GM23338 (cell line): ENCODE measurements at regions not wholly inside any gene's neighbourhood (a gene's known extent, or its start where the extent isn't known, plus 50 kb on each side); places are given as distances from the start of the nearest gene placed in this dataset.

Source experiments
- ATAC-seq: fragments of 200-7000 bp; cut with Tn5 transposase; 3 replicates; pipeline ENCODE4 v1.9.1; 2020
- DNase-seq: peaks from one replicate; pipeline ENCODE4 v3.0.0-alpha.2; 2015; ENCODE audit warnings: low spot score
- H2AFZ ChIP-seq: fragments of 200-600 bp; sonication (generic); 2 replicates; pipeline ENCODE4 v1.8.0; 2016; ENCODE audit warnings: antibody characterized with exemption, mild to moderate bottlenecking, moderate library complexity
- H3F3A ChIP-seq: fragments of 200-600 bp; sonication (generic); replicated peaks from 2 replicates; pipeline ENCODE4 v1.8.0; 2017; ENCODE audit warnings: antibody characterized with exemption, mixed run types, low read depth
- H3K27ac ChIP-seq: fragments of 200-600 bp; sonication (generic); 2 replicates; pipeline ENCODE4 v1.6.1; 2016; ENCODE audit warnings: low read depth
- H3K27me3 ChIP-seq: fragments of 200-600 bp; sonication (generic); 2 replicates; pipeline ENCODE4 v1.8.0; 2016; ENCODE audit warnings: mild to moderate bottlenecking, mixed run types, moderate library complexity; ENCODE audit not compliant: insufficient read depth
- H3K36me3 ChIP-seq: fragments of 200-600 bp; sonication (generic); 2 replicates; pipeline ENCODE4 v1.8.0; 2016; ENCODE audit warnings: mild to moderate bottlenecking; ENCODE audit not compliant: insufficient read depth
- H3K4me1 ChIP-seq: fragments of 200-600 bp; sonication (generic); 2 replicates; pipeline ENCODE4 v1.8.0; 2016; ENCODE audit warnings: mild to moderate bottlenecking, moderate library complexity; ENCODE audit not compliant: insufficient read depth
- H3K4me2 ChIP-seq: fragments of 200-600 bp; sonication (generic); 2 replicates; pipeline ENCODE4 v1.7.1; 2017; ENCODE audit warnings: mixed run types
- H3K4me3 ChIP-seq: fragments of 200-600 bp; sonication (generic); 2 replicates; pipeline ENCODE4 v1.6.1; 2016; ENCODE audit warnings: mixed run types
- H3K79me2 ChIP-seq: fragments of 200-600 bp; sonication (generic); replicated peaks from 2 replicates; pipeline ENCODE4 v1.8.0; 2017; ENCODE audit warnings: mild to moderate bottlenecking; ENCODE audit not compliant: insufficient read depth
- H3K9me2 ChIP-seq: fragments of 200-600 bp; sonication (generic); 2 replicates; pipeline ENCODE4 v1.8.0; 2017; ENCODE audit not compliant: insufficient read depth
- H4K20me1 ChIP-seq: fragments of 200-600 bp; sonication (generic); replicated peaks from 2 replicates; pipeline ENCODE4 v1.8.0; 2017; ENCODE audit warnings: mild to moderate bottlenecking; ENCODE audit not compliant: insufficient read depth
- H3K27ac Mint-ChIP-seq: 2 replicates; pipeline ENCODE4 v1.8.0; 2020; ENCODE audit warnings: inconsistent platforms, mild to moderate bottlenecking, moderate library complexity, mixed read lengths
- H3K27me3 Mint-ChIP-seq: 3 replicates; pipeline ENCODE4 v1.8.0; 2022; ENCODE audit warnings: low read depth, mild to moderate bottlenecking, moderate library complexity, mixed read lengths, inconsistent platforms; ENCODE audit not compliant: insufficient read depth, poor library complexity
- H3K36me3 Mint-ChIP-seq: 3 replicates; pipeline ENCODE4 v1.8.0; 2021; ENCODE audit warnings: low read depth, mild to moderate bottlenecking, inconsistent platforms, moderate library complexity, mixed read lengths
- H3K4me1 Mint-ChIP-seq: 3 replicates; pipeline ENCODE4 v1.8.0; 2020; ENCODE audit warnings: mild to moderate bottlenecking, inconsistent platforms, mixed read lengths
- H3K4me3 Mint-ChIP-seq: 3 replicates; pipeline ENCODE4 v1.8.0; 2021; ENCODE audit warnings: moderate library complexity, mild to moderate bottlenecking, inconsistent platforms, mixed read lengths
- H3K9me3 Mint-ChIP-seq: 3 replicates; pipeline ENCODE4 v1.8.0; 2020; ENCODE audit warnings: moderate library complexity, mild to moderate bottlenecking, inconsistent platforms, mixed read lengths
- CREB1 ChIP-seq: fragments of 250-450 bp; sonication (Bioruptor Pico); IDR thresholded peaks from 2 replicates; pipeline ENCODE4 v1.5.0; 2020; ENCODE audit warnings: low read depth, mild to moderate bottlenecking, moderate library complexity
- ETS1 ChIP-seq: IDR thresholded peaks from 2 replicates; pipeline ENCODE4 v1.6.1; 2016; ENCODE audit warnings: antibody characterized with exemption
- EZH2 ChIP-seq: fragments of 200-600 bp; sonication (generic); IDR thresholded peaks from one replicate; pipeline ENCODE4 v1.8.0; 2017; ENCODE audit warnings: antibody characterized with exemption, mild to moderate bottlenecking, low read depth; ENCODE audit not compliant: unreplicated experiment
- EZH2phosphoT487 ChIP-seq: fragments of 200-600 bp; sonication (generic); IDR thresholded peaks from one replicate; pipeline ENCODE4 v1.8.1; 2018; ENCODE audit warnings: antibody characterized with exemption; ENCODE audit not compliant: unreplicated experiment
- JUNB ChIP-seq: IDR thresholded peaks from one replicate; pipeline ENCODE4 v1.6.1; 2016; ENCODE audit warnings: antibody characterized with exemption; ENCODE audit not compliant: unreplicated experiment
- NANOG ChIP-seq: IDR thresholded peaks from 2 replicates; pipeline ENCODE4 v1.6.1; 2016; ENCODE audit warnings: antibody characterized with exemption, borderline replicate concordance
- POLR2AphosphoS5 ChIP-seq: IDR thresholded peaks from 2 replicates; pipeline ENCODE4 v1.6.1; 2016; ENCODE audit warnings: antibody characterized with exemption, low read depth
- STAT1 ChIP-seq: IDR thresholded peaks from one replicate; pipeline ENCODE4 v1.6.1; 2016; ENCODE audit warnings: antibody characterized with exemption; ENCODE audit not compliant: unreplicated experiment
- ZNF114 ChIP-seq: fragments of 250-450 bp; sonication (Bioruptor Pico); IDR thresholded peaks from 2 replicates; pipeline ENCODE4 v1.5.0; 2020; ENCODE audit warnings: mild to moderate bottlenecking, moderate library complexity
- ZNF331 ChIP-seq: fragments of 250-450 bp; sonication (Bioruptor Pico); IDR thresholded peaks from 2 replicates; pipeline ENCODE4 v1.5.0; 2020; ENCODE audit warnings: low read depth, mild to moderate bottlenecking, moderate library complexity
- TF ChIP-seq, protein P1 (sequence below): fragments of 250-450 bp; sonication (Bioruptor Pico); IDR thresholded peaks from 2 replicates; pipeline ENCODE4 v1.5.0; 2020; ENCODE audit warnings: mild to moderate bottlenecking, moderate library complexity
- TF ChIP-seq, protein P2 (sequence below), 2 experiments: fragments of 200-600 bp in 1 of 2; sonication (generic) in 1 of 2; conservative IDR thresholded peaks; 2 replicates each; pipeline versions ENCODE4 v1.5.1 to v1.6.1; 2016 to 2017; ENCODE audit warnings: antibody characterized with exemption in 2 of 2, low read depth in 2 of 2, mild to moderate bottlenecking in 2 of 2, moderate library complexity in 1 of 2
- TF ChIP-seq, protein P3 (sequence below): IDR thresholded peaks from one replicate; pipeline ENCODE4 v1.6.1; 2018; ENCODE audit warnings: antibody characterized with exemption; ENCODE audit not compliant: unreplicated experiment

DNA sequence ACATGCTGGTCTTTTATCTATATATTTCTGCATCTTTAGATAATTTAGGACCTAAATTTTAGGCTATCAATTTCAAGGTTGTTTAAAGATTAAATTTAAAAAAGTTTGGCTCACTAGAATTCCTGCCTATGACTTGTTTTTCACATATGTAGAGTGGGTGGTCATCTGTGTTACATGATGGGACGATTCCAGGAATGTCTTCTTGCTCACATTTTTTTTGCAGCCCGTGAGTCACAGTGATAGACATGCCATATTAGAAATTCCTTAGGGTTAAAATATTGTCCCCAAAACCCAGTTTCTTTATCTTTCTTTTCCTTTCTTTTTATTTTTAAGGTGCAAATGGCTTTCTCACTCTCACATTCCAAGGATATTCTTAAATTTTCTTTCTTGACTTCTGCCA lies 652.0 kb downstream of the PLCL1 start (continued):
- TF ChIP-seq ZNF331 (CRISPR knock-in tag), result no peak

DNA sequence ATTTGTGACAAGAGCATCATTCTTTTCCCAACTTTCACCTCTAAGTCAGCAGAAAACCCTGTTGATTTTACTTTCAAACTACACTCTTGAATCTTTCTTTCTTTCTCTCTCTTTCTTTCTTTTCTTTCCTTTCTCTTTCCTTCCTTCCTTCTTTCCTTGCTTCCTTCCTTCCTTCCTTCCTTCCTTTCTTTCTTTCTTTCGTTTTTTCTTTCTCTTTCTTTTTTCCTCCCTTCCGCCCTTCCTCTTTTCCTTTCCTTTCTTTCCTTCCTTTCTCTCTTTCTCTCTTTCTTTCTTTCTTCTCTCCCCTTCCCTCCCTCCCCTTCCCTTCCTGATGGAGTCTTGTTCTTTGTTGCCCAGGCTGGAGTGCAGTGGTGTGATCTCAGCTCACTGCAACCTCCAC lies 649.5 kb downstream of the PLCL1 start:
- Mint-ChIP-seq H3K27ac (no peak overlapping the region), H3K36me3 (no peaks in the 10 kb centered on the region), H3K4me3 (no peak overlapping the region), H3K27me3 (peaks cover 2% of the 10 kb centered on the region), H3K9me3 (no peaks in the 10 kb centered on the region; the same call in 2 of the 3 replicates), H3K4me1 (no peaks in the 10 kb centered on the region)
- Histone ChIP-seq H3K27ac (no peak overlapping the region), H3K79me2 (no peaks in the 10 kb centered on the region), H2AFZ (no peak overlapping the region), H3K4me1 (no peaks in the 10 kb centered on the region), H3K36me3 (no peaks in the 10 kb centered on the region), H3K4me2 (no peak overlapping the region), H4K20me1 (no peaks in the 10 kb centered on the region), H3F3A (no peaks in the 10 kb centered on the region), H3K9me2 (0 out of 2 replicates have a peak, but pooled peaks cover 6% of the 10 kb centered on the region), H3K27me3 (no peaks in the 10 kb centered on the region), H3K4me3 (no peak overlapping the region)
- TF ChIP-seq POLR2AphosphoS5, result no peak
- TF ChIP-seq, protein P1, sequence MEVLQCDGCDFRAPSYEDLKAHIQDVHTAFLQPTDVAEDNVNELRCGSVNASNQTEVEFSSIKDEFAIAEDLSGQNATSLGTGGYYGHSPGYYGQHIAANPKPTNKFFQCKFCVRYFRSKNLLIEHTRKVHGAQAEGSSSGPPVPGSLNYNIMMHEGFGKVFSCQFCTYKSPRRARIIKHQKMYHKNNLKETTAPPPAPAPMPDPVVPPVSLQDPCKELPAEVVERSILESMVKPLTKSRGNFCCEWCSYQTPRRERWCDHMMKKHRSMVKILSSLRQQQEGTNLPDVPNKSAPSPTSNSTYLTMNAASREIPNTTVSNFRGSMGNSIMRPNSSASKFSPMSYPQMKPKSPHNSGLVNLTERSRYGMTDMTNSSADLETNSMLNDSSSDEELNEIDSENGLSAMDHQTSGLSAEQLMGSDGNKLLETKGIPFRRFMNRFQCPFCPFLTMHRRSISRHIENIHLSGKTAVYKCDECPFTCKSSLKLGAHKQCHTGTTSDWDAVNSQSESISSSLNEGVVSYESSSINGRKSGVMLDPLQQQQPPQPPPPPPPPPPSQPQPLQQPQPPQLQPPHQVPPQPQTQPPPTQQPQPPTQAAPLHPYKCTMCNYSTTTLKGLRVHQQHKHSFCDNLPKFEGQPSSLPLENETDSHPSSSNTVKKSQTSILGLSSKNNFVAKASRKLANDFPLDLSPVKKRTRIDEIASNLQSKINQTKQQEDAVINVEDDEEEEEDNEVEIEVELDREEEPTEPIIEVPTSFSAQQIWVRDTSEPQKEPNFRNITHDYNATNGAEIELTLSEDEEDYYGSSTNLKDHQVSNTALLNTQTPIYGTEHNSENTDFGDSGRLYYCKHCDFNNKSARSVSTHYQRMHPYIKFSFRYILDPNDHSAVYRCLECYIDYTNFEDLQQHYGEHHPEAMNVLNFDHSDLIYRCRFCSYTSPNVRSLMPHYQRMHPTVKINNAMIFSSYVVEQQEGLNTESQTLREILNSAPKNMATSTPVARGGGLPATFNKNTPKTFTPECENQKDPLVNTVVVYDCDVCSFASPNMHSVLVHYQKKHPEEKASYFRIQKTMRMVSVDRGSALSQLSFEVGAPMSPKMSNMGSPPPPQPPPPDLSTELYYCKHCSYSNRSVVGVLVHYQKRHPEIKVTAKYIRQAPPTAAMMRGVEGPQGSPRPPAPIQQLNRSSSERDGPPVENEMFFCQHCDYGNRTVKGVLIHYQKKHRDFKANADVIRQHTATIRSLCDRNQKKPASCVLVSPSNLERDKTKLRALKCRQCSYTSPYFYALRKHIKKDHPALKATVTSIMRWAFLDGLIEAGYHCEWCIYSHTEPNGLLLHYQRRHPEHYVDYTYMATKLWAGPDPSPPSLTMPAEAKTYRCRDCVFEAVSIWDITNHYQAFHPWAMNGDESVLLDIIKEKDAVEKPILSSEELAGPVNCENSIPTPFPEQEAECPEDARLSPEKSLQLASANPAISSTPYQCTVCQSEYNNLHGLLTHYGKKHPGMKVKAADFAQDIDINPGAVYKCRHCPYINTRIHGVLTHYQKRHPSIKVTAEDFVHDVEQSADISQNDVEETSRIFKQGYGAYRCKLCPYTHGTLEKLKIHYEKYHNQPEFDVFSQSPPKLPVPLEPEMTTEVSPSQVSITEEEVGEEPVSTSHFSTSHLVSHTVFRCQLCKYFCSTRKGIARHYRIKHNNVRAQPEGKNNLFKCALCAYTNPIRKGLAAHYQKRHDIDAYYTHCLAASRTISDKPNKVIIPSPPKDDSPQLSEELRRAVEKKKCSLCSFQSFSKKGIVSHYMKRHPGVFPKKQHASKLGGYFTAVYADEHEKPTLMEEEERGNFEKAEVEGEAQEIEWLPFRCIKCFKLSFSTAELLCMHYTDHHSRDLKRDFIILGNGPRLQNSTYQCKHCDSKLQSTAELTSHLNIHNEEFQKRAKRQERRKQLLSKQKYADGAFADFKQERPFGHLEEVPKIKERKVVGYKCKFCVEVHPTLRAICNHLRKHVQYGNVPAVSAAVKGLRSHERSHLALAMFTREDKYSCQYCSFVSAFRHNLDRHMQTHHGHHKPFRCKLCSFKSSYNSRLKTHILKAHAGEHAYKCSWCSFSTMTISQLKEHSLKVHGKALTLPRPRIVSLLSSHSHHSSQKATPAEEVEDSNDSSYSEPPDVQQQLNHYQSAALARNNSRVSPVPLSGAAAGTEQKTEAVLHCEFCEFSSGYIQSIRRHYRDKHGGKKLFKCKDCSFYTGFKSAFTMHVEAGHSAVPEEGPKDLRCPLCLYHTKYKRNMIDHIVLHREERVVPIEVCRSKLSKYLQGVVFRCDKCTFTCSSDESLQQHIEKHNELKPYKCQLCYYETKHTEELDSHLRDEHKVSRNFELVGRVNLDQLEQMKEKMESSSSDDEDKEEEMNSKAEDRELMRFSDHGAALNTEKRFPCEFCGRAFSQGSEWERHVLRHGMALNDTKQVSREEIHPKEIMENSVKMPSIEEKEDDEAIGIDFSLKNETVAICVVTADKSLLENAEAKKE (CRISPR knock-in tag), result no peak
- no peak for TF ChIP-seq EZH2phosphoT487
- TF ChIP-seq, protein P2, sequence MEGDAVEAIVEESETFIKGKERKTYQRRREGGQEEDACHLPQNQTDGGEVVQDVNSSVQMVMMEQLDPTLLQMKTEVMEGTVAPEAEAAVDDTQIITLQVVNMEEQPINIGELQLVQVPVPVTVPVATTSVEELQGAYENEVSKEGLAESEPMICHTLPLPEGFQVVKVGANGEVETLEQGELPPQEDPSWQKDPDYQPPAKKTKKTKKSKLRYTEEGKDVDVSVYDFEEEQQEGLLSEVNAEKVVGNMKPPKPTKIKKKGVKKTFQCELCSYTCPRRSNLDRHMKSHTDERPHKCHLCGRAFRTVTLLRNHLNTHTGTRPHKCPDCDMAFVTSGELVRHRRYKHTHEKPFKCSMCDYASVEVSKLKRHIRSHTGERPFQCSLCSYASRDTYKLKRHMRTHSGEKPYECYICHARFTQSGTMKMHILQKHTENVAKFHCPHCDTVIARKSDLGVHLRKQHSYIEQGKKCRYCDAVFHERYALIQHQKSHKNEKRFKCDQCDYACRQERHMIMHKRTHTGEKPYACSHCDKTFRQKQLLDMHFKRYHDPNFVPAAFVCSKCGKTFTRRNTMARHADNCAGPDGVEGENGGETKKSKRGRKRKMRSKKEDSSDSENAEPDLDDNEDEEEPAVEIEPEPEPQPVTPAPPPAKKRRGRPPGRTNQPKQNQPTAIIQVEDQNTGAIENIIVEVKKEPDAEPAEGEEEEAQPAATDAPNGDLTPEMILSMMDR (conservative IDR thresholded peaks at IDR 0.05; ENCODE audit: low read depth in 2 of 2), result no peak
- TF ChIP-seq ETS1, result no peak
- TF ChIP-seq STAT1, result no peak
- TF ChIP-seq, protein P3, sequence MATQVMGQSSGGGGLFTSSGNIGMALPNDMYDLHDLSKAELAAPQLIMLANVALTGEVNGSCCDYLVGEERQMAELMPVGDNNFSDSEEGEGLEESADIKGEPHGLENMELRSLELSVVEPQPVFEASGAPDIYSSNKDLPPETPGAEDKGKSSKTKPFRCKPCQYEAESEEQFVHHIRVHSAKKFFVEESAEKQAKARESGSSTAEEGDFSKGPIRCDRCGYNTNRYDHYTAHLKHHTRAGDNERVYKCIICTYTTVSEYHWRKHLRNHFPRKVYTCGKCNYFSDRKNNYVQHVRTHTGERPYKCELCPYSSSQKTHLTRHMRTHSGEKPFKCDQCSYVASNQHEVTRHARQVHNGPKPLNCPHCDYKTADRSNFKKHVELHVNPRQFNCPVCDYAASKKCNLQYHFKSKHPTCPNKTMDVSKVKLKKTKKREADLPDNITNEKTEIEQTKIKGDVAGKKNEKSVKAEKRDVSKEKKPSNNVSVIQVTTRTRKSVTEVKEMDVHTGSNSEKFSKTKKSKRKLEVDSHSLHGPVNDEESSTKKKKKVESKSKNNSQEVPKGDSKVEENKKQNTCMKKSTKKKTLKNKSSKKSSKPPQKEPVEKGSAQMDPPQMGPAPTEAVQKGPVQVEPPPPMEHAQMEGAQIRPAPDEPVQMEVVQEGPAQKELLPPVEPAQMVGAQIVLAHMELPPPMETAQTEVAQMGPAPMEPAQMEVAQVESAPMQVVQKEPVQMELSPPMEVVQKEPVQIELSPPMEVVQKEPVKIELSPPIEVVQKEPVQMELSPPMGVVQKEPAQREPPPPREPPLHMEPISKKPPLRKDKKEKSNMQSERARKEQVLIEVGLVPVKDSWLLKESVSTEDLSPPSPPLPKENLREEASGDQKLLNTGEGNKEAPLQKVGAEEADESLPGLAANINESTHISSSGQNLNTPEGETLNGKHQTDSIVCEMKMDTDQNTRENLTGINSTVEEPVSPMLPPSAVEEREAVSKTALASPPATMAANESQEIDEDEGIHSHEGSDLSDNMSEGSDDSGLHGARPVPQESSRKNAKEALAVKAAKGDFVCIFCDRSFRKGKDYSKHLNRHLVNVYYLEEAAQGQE, result no peak
- no peak for TF ChIP-seq EZH2
- TF ChIP-seq ZNF114 (CRISPR knock-in tag), result no peak
- TF ChIP-seq ZNF331 (CRISPR knock-in tag), result no peak
- TF ChIP-seq CREB1, result no peak
- no peak for TF ChIP-seq NANOG
- TF ChIP-seq JUNB, result no peak
- ATAC-seq (no peak), DNase-seq (no peak)
